GM12874 (cell line): ENCODE measurements at regions not wholly inside any gene's neighbourhood (a gene's known extent, or its start where the extent isn't known, plus 50 kb on each side); places are given as distances from the start of the nearest gene placed in this dataset.

Source experiments
- TF ChIP-seq, protein P1 (sequence below): IDR thresholded peaks from 2 replicates; pipeline ENCODE4 v1.5.1; 2011; ENCODE audit warnings: low read depth, mild to moderate bottlenecking, control low read depth, low read length, moderate library complexity; ENCODE audit not compliant: insufficient read depth

DNA sequence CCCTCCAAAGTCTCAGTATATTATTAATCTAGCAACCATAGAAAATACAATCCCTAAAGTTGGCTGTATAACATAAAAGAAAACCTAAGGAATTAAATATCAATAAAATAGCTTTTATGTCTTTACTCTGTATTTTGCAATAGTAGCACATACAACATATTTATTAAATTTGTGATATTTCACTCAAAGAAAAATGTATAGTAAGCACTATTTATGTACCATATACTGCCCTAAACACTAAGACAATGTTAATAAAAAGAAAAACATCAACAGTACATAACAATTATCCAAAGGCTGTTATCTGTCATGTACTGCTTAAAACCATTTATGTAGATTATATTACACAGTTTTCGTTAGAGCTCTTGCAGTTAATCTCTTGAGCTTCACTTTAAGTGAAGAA, 834.5 kb upstream of the INTU start:
- TF ChIP-seq, protein P1, sequence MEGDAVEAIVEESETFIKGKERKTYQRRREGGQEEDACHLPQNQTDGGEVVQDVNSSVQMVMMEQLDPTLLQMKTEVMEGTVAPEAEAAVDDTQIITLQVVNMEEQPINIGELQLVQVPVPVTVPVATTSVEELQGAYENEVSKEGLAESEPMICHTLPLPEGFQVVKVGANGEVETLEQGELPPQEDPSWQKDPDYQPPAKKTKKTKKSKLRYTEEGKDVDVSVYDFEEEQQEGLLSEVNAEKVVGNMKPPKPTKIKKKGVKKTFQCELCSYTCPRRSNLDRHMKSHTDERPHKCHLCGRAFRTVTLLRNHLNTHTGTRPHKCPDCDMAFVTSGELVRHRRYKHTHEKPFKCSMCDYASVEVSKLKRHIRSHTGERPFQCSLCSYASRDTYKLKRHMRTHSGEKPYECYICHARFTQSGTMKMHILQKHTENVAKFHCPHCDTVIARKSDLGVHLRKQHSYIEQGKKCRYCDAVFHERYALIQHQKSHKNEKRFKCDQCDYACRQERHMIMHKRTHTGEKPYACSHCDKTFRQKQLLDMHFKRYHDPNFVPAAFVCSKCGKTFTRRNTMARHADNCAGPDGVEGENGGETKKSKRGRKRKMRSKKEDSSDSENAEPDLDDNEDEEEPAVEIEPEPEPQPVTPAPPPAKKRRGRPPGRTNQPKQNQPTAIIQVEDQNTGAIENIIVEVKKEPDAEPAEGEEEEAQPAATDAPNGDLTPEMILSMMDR, result no peak

DNA sequence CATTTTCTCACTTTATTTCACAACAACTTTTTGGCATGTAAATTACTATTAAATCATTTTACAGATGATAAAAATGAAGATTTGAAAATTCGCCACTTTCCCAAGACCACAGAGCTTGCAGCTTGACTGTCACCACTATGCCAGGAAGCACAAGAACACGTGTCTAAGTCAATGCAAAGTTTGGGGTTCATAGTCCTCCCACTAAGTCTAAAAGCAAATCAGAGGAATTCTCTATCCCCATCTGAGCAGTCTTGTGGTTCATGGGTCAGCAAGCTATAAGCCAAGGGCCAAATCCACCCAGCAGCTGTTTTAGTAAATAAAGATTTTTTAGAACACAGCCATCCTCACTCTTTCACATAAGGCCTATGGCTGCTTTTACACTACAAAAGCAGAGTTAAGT, 833.3 kb upstream of the INTU start:
- TF ChIP-seq, protein P1, result no peak

DNA sequence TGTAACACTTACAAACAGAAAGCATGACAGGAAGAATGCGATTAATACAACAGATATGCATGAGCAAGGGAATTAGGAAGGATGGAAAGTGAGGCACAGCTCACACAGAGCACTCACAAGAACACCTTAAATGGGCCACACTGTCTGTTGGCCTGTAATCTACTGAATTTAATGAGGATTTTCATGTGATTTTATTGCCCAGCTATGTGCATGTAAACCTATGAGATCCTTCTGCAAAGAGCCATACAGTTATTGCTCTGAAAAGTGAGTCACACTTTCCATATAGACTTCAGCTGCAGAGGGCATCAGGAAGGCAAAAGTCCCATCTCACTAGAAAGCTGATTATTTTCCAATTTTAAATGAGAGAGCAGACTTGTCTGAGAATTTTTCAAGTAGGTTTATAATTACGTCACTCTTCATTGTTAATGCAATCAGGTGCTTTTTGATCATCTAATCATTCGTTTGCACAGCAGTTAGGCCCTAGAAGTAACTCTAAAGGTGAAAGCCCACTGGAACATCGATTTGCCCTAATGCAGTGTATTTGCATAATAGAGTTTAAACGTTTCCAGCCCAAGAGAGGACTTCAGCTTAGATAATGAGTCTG, 832.7 kb upstream of the INTU start:
- TF ChIP-seq, protein P1, result no peak

DNA sequence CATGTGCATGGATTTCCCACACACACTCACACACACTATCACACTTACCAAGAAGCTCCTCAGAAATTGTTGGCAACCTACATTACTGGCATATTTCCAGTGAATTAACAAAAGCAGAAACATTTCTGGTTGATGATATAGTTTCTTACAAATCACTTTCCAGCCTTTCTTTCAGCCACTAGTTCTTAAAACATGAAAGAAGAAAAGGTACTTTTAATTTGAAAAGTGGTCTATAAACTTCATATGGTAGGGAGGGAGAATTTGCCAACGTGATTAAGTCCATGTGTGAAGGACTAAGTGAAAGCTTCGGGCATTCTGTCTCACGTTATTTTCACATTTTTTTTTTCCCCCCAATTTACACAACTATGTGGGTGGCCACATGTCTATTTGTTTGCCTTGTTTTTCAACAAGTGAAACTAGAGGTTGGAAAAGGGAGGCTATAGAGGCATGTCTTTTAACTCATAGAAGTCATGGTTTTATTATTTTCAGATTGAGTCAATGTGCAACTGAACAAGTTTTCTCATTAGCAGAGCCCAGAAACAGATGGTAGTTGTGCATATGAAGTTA, 832.1 kb upstream of the INTU start:
- TF ChIP-seq, protein P1, result no peak

DNA sequence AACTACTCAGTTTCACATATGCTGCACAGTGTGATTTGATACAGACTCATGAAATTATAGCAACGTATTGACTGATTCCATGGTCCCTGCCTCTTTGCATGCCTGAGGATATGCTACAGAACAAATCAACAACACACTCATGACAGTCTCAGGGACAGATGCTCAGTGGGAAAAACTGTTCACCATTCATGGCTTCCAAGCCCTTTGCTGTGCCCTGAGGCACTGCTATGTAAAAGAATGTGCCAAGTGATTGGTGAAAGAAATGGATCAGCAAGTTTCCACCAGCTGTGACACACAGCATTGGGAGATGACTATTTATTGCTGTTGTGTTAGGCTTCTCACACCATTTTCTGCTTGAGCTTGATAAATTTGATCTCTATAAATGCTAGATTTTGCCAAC, 825.6 kb upstream of the INTU start:
- TF ChIP-seq, protein P1, result no peak

DNA sequence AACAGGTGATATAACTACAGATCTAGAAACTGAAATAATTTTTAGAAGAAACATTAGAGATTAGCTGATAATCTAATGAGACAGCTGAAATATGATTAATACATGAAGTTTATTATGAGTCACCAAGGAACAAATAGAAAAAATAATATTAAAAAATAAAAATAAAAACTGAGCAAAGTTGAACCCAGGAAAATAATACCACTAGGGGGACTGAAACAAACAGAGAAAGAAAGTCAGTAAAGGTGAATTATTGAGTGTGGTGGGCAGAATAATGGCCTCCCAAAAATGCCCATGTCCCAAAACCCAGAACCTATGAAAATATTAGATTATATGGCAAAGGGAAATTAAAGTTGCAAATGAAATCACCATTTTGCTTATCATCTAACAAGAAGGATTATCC, 820.7 kb upstream of the INTU start:
- TF ChIP-seq, protein P1, result no peak

DNA sequence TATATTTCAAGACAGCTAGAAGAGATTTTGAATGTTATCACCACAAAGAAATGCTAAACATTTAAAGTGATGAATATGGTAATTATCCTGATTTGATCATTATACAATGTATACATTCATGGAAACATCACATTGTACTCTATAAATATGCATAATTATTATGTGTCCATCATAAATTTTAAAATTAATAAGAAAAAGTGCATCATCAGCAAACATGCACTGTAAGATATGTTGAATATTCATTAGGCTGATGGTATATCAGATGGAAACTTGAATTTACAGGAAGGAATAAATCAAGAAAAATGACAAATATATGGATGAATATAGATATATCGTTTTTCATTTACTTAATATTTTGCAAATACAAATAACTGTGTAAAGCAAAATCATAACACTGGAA, 812.1 kb upstream of the INTU start:
- TF ChIP-seq, protein P1, result no peak
